Calu3 (cell line): ENCODE measurements at regions not wholly inside any gene's neighbourhood (a gene's known extent, or its start where the extent isn't known, plus 50 kb on each side); places are given as distances from the start of the nearest gene placed in this dataset.
"Not testable (repeated sequence)": the region's sequence is repeated elsewhere in the genome, so short reads cannot be mapped to it uniquely, and the experiment has no call there.

Experiments used
- BruUV-seq: library from RNA; stranded (reverse); fragments of 400-500 nt; replicated peaks from 2 replicates; lab custom pipeline; 2021; lab: Mats Ljungman, UMichigan
- CTCF ChIA-PET: fragments of 300-600 bp; sonication (Branson Sonifier 250); formaldehyde crosslinking; loops from one replicate; lab custom pipeline; 2022; ENCODE audit warnings: antibody characterized with exemption; lab: Charles Lee
- DNase-seq: peaks from one replicate; pipeline ENCODE4 v3.0.0; 2022
- H3K27ac Mint-ChIP-seq: one replicate; pipeline ENCODE4 v1.8.0; 2022; ENCODE audit warnings: mixed read lengths; ENCODE audit not compliant: unreplicated experiment
- H3K27me3 Mint-ChIP-seq: one replicate; pipeline ENCODE4 v1.8.0; 2022; ENCODE audit warnings: mixed read lengths; ENCODE audit not compliant: unreplicated experiment
- H3K36me3 Mint-ChIP-seq: one replicate; pipeline ENCODE4 v1.8.0; 2022; ENCODE audit warnings: mild to moderate bottlenecking, moderate library complexity, mixed read lengths; ENCODE audit not compliant: insufficient read depth, unreplicated experiment
- H3K4me1 Mint-ChIP-seq: one replicate; pipeline ENCODE4 v1.8.0; 2022; ENCODE audit warnings: mild to moderate bottlenecking, low read depth, mixed read lengths; ENCODE audit not compliant: unreplicated experiment
- H3K4me3 Mint-ChIP-seq: one replicate; pipeline ENCODE4 v1.8.0; 2022; ENCODE audit warnings: mild to moderate bottlenecking, low read depth, moderate library complexity, mixed read lengths; ENCODE audit not compliant: unreplicated experiment
- H3K9me3 Mint-ChIP-seq: one replicate; pipeline ENCODE4 v1.8.0; 2022; ENCODE audit warnings: low read depth, mixed read lengths; ENCODE audit not compliant: unreplicated experiment
- CTCF ChIP-seq: fragments of 200-600 bp; IDR thresholded peaks from one replicate; pipeline ENCODE4 v1.8.0; 2022; ENCODE audit warnings: antibody characterized with exemption; ENCODE audit not compliant: unreplicated experiment
- intact Hi-C: fragments of 100-400 bp; cut with micrococcal nuclease; formaldehyde crosslinking; loops from one replicate; pipeline ENCODE4 v1.10.0; 2022; ENCODE audit not compliant: unreplicated experiment

GRCh38 chr4:101630319-101630986 lies 160.1 kb upstream of the BANK1 start:
- Mint-ChIP-seq H3K36me3 (no peaks in the 10 kb centered on the region), H3K27me3 (no peaks in the 10 kb centered on the region), H3K4me3 (no peak overlapping the region), H3K27ac (no peak overlapping the region), H3K9me3 (no peaks in the 10 kb centered on the region), H3K4me1 (no peaks in the 10 kb centered on the region)
- intact Hi-C loops: no loop called here
- no peak for TF ChIP-seq CTCF
- no TSS peak for BruUV-seq
- no peak for DNase-seq
- CTCF ChIA-PET: no interaction called here

- H3K4me3 Mint-ChIP-seq: no peak overlapping the region
- intact Hi-C loops: no loop called here
- no peak for TF ChIP-seq CTCF
- BruUV-seq: no TSS peak
- CTCF ChIA-PET: no interaction called here
- no peak overlapping the region for H3K27ac Mint-ChIP-seq
- no peaks in the 10 kb centered on the region for H3K9me3 Mint-ChIP-seq
- no peak for DNase-seq
- H3K4me1 Mint-ChIP-seq: no peaks in the 10 kb centered on the region
- no peaks in the 10 kb centered on the region for H3K36me3 Mint-ChIP-seq
- H3K27me3 Mint-ChIP-seq: no peaks in the 10 kb centered on the region
Measured at GRCh38 chr4:101621120-101621519, 169.4 kb upstream of the BANK1 start.

- intact Hi-C loops: no loop called here
- TF ChIP-seq CTCF: no peak
Measured at GRCh38 chr4:101615652-101616051, 174.9 kb upstream of the BANK1 start.

GRCh38 chr4:101606989-101607388 lies 183.5 kb upstream of the BANK1 start:
- intact Hi-C loops, BruUV-seq, H3K9me3 Mint-ChIP-seq, CTCF ChIA-PET, H3K27me3 Mint-ChIP-seq, H3K4me1 Mint-ChIP-seq, DNase-seq, H3K27ac Mint-ChIP-seq, H3K36me3 Mint-ChIP-seq, H3K4me3 Mint-ChIP-seq: not testable (repeated sequence)

More at GRCh38 chr4:101615652-101616051, 174.9 kb upstream of the BANK1 start:
- DNase-seq: no peak
- CTCF ChIA-PET: no interaction called here
- H3K27me3 Mint-ChIP-seq: no peaks in the 10 kb centered on the region
- BruUV-seq: no TSS peak
- no peak overlapping the region for H3K4me3 Mint-ChIP-seq
- H3K27ac Mint-ChIP-seq: no peak overlapping the region
- H3K9me3 Mint-ChIP-seq: no peaks in the 10 kb centered on the region
- H3K4me1 Mint-ChIP-seq: no peaks in the 10 kb centered on the region
- H3K36me3 Mint-ChIP-seq: no peaks in the 10 kb centered on the region

GRCh38 chr4:101604976-101605375 lies 185.6 kb upstream of the BANK1 start:
- Mint-ChIP-seq H3K4me3 (no peak overlapping the region), H3K9me3 (peaks cover 3% of the 10 kb centered on the region), H3K27me3 (no peaks in the 10 kb centered on the region), H3K27ac (no peak overlapping the region), H3K36me3 (no peaks in the 10 kb centered on the region), H3K4me1 (peaks cover 6% of the 10 kb centered on the region)
- CTCF ChIA-PET: no interaction called here
- intact Hi-C loops: no loop called here
- no peak for DNase-seq
- BruUV-seq: no TSS peak
- no peak for TF ChIP-seq CTCF
